ENCODE measurements at regions not wholly inside any gene's neighbourhood (a gene's known extent, or its start where the extent isn't known, plus 50 kb on each side); places are given as distances from the start of the nearest gene placed in this dataset.

- dilution Hi-C loops (cut with HindIII; ENCODE audit: low sequenced_read_pairs, unreplicated experiment) (no loop called here), in situ Hi-C loops (cut with MboI; ENCODE audit: low sequenced_read_pairs) (no loop called here), intact Hi-C loops (cut with micrococcal nuclease) (no loop called here)
- no peak overlapping the region for H2BK15ac ChIP-seq (ENCODE audit: low read depth, low read length)
- H2BK120ac ChIP-seq (ENCODE audit: low read depth, low read length): no peak overlapping the region
- H3K9ac ChIP-seq (ENCODE audit: low read depth, low read length): no peak overlapping the region
- ATAC-seq (ENCODE audit: low read depth) (no peak), DNase-seq (no peak)
- H3K56ac ChIP-seq (ENCODE audit: extremely low read depth, insufficient read depth, low read length): no peak overlapping the region
- no peak overlapping the region for H4K5ac ChIP-seq (ENCODE audit: low read depth, low read length)
- peaks cover 2% of the 10 kb centered on the region; the same call in 1 of the 2 replicates for H3K9me3 ChIP-seq (ENCODE audit: control insufficient read depth, insufficient read depth, low read length)
- H2BK5ac ChIP-seq (ENCODE audit: low read depth, low read length, poor library complexity, severe bottlenecking): no peak overlapping the region
- no peaks in the 10 kb centered on the region for H3K79me1 ChIP-seq (ENCODE audit: low read depth in 1 of 2, low read length in 2 of 2)
- H3K4me2 ChIP-seq (ENCODE audit: low read depth, low read length): no peak overlapping the region
- no peak overlapping the region for H2BK20ac ChIP-seq (ENCODE audit: low read depth, low read length)
- TF ChIP-seq POLR2A (IDR thresholded peaks at IDR 0.05; ENCODE audit: low read depth, low read length) (no peak), RFX5 (IDR thresholded peaks at IDR 0.05; ENCODE audit: low read depth, low read length) (no peak), CEBPB (IDR thresholded peaks at IDR 0.05; ENCODE audit: low read depth, low read length) (no peak), NFE2L2 (IDR thresholded peaks at IDR 0.05; ENCODE audit: low read depth, low read length) (no peak), CTCF (conservative IDR thresholded peaks at IDR 0.05; ENCODE audit: low read depth, low read length) (no peak), RAD21 (IDR thresholded peaks at IDR 0.05; ENCODE audit: low read length) (no peak), RCOR1 (IDR thresholded peaks at IDR 0.05; ENCODE audit: insufficient replicate concordance, low read length) (no peak), MXI1 (IDR thresholded peaks at IDR 0.05; ENCODE audit: borderline replicate concordance, low read depth, low read length) (no peak), MAZ (IDR thresholded peaks at IDR 0.05; ENCODE audit: borderline replicate concordance, low read depth, low read length) (no peak), MAFK (IDR thresholded peaks at IDR 0.05; ENCODE audit: low read depth, low read length) (no peak), BHLHE40 (IDR thresholded peaks at IDR 0.05; ENCODE audit: low read depth, low read length) (no peak), FOS (IDR thresholded peaks at IDR 0.05; ENCODE audit: low read depth, low read length) (no peak), SMC3 (IDR thresholded peaks at IDR 0.05; ENCODE audit: low read depth, low read length) (no peak), ELK1 (IDR thresholded peaks at IDR 0.05; ENCODE audit: borderline replicate concordance, low read depth, low read length) (no peak)
- no peaks in the 10 kb centered on the region for H4K20me1 ChIP-seq (ENCODE audit: insufficient read depth, low read length)
- no peak overlapping the region for H2AFZ ChIP-seq (replicated peaks; ENCODE audit: low read length, poor library complexity)
- no peak overlapping the region for H4K91ac ChIP-seq (ENCODE audit: insufficient read depth, low read depth, low read length)
- no CpG with 5 or more reads among the region's 3 CpGs for WGBS, 2 experiments (ENCODE audit: extremely low coverage in 2 of 2, insufficient read length in 1 of 2)
- H3K18ac ChIP-seq (ENCODE audit: low read depth, low read length): no peak overlapping the region
- BruUV-seq (replicated peaks): no TSS peak
- no peaks in the 10 kb centered on the region for H3K36me3 ChIP-seq (ENCODE audit: control insufficient read depth, insufficient read depth, low read length)
- H2AK9ac ChIP-seq (replicated peaks; ENCODE audit: low read depth, low read length, poor library complexity): no peak overlapping the region
- no peak overlapping the region for H3K27ac ChIP-seq (ENCODE audit: insufficient read depth, low read length)
- no peaks in the 10 kb centered on the region for H3K4me1 ChIP-seq (ENCODE audit: control insufficient read depth, insufficient read depth, low read length)
- no peak overlapping the region for H3K14ac ChIP-seq (replicated peaks; ENCODE audit: low read depth, low read length)
- H3K4ac ChIP-seq (ENCODE audit: low read depth, low read length): no peak overlapping the region
- H4K8ac ChIP-seq (ENCODE audit: low read depth in 2 of 2, low read length in 2 of 2): no peak overlapping the region
- H2AK5ac ChIP-seq (ENCODE audit: low read depth, low read length): no peak overlapping the region
- no peaks in the 10 kb centered on the region for H3K27me3 ChIP-seq (ENCODE audit: control insufficient read depth, insufficient read depth, low read length)
- CTCF ChIA-PET: no interaction called here
- no peak overlapping the region for H3K23ac ChIP-seq (ENCODE audit: low read depth, low read length)
- POLR2A ChIA-PET (ENCODE audit: unreplicated experiment): no interaction called here
- H3K9me1 ChIP-seq (ENCODE audit: insufficient read depth, low read length): no peaks in the 10 kb centered on the region
- no peak overlapping the region for H3K4me3 ChIP-seq (ENCODE audit: insufficient read depth, low read depth, low read length)
These were observed 786.8 kb downstream of the FAM181B start for GRCh38 chr11:81946831-81947230.
